Activated gamma-delta T cell treated with Interleukin-2 at 50 U/mL for 16 hours (primary cell): ENCODE measurements at regions not wholly inside any gene's neighbourhood (a gene's known extent, or its start where the extent isn't known, plus 50 kb on each side); places are given as distances from the start of the nearest gene placed in this dataset.

ENCODE experiments used
- DNase-seq: peaks from one replicate; pipeline ENCODE4 v3.0.0-alpha.2; 2020

DNA sequence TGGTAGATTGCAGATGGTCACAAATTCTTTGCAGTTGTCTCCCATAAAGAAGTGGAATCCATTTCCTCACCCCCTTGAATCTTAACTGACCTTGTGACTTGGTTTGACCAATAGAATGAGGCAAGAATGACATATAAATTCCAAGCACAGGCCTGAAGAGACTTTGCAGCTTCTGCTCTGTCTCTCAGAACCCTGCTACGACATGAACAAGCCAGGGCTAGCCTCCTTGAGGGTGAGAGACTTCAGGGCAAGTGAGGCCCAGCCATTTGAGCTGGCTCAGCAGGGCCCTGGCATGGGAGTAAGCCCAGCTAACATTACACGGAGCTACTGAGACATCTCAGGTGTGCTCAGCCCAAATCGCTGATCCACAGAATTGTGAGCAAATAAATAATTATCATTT lies 216.3 kb upstream of the MAN1A1 start:
- DNase-seq, result no peak

DNA sequence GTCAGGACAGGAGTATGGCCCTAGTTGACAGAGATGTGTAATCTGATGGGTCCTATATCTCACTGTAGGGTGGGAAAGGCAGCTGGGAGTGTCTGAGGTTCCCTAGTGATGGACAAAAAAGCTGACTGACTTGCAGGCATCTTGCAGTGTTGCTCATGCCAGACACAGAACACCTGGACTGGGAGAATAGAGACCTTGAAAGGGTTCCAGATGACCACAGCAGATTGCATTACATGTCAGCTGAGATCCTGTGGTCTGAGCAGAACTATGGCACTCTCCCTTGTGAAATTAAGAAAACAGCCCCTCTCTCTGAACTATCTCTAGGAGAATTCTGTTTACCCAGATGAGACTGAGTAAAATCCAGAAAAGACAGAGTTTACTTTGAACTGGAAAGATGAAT lies 212.6 kb upstream of the MAN1A1 start:
- DNase-seq, result no peak

DNA sequence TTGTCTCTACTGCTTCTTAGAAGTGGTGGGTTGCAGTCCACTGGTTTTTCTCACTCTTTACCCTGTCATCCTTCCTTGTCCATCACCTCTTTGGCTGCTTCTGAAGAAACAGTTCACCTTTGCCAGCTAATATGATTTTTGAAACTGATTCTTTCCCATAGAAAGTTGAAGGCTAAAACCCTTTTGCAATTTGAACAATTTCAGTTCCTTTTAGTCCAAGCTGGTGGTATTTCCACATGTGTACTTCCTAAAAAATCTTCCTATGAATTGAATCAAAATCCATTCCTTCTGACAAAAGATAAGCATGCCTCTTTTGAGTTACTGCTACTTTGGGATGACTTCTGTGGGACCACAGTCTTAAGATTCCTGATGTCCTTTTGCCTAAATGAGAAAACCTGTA lies 210.0 kb upstream of the MAN1A1 start:
- no peak for DNase-seq

GRCh38 chr6:119557239-119557638 lies 207.7 kb upstream of the MAN1A1 start:
- DNase-seq, result no peak

GRCh38 chr6:119552021-119552420 lies 202.5 kb upstream of the MAN1A1 start:
- no peak for DNase-seq

DNA sequence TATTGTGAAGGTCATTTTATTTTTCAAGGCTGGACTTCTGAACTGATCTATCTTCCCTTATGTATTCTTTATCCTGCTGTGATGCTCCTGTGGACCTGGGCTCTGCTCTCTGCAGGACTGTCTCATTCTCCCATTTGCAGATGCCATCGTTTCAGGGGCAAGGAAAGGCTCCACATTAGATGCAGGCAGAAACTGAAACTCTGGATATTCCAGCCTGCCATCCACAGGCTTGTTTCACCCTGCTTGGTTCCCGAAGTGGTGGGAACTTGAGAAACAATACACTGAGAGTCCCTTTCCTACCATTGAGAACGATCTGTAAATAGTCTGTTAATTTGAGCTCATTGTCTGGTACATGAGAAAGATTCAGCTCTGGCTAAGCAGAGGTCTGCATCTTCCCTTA lies 197.5 kb upstream of the MAN1A1 start:
- no peak for DNase-seq

DNA sequence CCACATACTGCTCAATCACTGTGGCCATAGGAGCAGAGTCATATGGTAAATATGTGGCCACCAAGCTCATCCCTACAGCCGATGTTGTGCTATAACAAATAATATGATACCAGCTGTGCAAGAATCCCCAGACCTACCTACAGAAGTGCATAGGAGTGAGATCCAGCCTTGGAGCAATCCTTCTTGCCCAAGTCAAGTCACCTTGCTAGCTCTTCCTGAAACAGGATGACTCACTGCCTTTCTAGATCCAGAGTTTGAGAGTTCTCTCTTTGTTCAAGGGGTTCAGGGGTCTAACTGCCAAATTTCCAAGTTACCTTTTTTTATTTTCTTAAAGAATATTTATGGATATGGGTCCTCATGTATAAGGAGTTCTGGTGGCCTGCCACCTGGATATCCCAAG lies 195.7 kb upstream of the MAN1A1 start:
- no peak for DNase-seq

- no peak for DNase-seq
Measured at GRCh38 chr6:119544325-119545175, 195.0 kb upstream of the MAN1A1 start.

DNA sequence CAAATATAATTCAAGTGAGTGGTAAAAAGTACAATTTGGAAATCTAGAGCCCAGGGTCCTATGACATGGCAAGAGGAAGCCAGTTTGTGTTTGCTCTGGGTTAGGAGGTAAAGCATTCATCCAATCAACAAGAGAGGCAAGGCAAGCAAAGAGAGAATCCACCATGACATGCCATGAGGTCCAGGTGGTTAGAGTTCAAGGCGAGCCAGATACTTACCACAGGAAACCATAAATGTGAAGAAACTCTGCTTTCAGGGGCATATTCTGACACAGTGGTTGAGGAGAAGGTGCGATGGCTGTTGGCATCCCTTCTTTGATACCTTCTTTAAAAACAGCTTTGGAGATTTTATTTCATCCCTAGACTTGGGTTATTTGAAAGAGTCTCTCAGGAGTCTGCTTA lies 193.8 kb upstream of the MAN1A1 start:
- no peak for DNase-seq

GRCh38 chr6:119542037-119542436 lies 192.5 kb upstream of the MAN1A1 start:
- DNase-seq, result no peak

- DNase-seq, result no peak
Measured at GRCh38 chr6:119541132-119541905, 191.8 kb upstream of the MAN1A1 start.

DNA sequence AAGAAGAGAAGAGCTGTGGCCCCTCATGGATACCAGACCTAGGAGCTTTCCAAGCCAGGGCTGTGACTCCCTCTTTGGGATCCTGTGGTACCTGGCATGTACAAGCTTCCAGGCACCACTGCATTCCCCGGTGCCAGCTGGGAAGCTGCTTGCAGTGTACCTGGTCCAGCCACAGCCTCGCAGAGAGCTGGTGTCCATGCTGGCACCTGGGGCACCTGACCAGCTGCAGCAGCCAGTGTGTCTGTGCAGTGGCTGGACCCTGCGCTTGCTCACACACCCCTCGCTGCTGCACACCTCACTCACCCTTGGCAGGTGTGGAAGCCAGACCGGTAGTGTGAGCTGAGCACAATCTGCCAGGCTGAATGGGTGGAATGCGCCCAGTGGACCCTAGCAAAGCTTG lies 190.9 kb upstream of the MAN1A1 start:
- DNase-seq, result no peak

DNA sequence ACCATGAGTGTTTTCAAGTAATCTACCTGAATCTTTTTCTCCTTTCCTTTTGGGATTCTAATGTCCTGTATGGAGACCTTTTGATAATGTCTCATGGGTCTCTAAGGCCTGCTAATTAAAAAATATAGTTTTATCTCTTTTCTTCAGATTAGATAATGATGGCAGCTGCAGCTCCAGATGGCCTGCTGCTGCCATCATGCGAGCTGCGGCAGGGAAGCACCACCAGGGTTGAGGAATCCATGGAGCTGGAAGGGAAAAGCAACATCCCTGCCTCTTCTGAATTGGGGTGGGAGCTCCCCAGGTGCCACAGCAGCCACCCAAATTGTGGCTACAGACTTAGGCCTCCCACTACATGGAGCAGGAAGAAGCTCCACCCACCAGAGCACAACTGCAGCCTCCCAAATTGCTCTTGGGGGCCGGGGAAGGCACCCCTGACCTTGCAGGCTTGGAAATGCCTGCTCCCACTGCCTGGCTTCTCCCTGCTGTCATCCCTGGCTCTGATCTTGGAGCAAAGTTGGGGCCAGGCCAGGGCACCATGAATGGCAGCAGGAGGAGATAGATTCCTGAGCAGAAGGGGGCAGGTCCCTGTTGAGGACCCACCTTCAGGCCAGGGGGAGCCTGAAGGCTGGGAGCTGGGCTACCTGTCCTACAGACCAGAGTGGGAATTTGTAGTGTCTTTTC lies 189.6 kb upstream of the MAN1A1 start:
- DNase-seq, result no peak

DNA sequence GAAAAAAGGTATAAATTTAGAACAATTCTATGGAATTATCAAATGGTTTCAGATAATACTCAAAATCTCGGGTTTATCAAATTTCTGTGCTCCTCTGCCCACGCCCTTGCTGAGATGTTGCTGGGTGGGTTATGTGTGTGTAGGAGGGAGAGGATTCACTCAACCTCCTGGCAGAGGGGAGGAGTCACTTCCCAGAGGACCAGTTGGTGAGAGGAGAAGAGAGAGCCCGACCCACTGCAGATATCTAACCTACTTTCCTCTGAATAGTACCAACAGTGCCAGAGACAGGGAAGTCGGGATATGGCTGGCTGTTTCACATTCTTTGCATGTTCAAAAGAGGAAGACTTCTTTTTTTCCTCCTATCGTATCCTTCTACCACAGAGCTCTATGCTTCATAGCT lies 187.1 kb upstream of the MAN1A1 start:
- no peak for DNase-seq

GRCh38 chr6:119535332-119535731 lies 185.8 kb upstream of the MAN1A1 start:
- no peak for DNase-seq

- DNase-seq, result no peak
Measured at GRCh38 chr6:119533603-119534279, 184.2 kb upstream of the MAN1A1 start.

- no peak for DNase-seq
Measured at GRCh38 chr6:119527231-119527578, 177.6 kb upstream of the MAN1A1 start.

DNA sequence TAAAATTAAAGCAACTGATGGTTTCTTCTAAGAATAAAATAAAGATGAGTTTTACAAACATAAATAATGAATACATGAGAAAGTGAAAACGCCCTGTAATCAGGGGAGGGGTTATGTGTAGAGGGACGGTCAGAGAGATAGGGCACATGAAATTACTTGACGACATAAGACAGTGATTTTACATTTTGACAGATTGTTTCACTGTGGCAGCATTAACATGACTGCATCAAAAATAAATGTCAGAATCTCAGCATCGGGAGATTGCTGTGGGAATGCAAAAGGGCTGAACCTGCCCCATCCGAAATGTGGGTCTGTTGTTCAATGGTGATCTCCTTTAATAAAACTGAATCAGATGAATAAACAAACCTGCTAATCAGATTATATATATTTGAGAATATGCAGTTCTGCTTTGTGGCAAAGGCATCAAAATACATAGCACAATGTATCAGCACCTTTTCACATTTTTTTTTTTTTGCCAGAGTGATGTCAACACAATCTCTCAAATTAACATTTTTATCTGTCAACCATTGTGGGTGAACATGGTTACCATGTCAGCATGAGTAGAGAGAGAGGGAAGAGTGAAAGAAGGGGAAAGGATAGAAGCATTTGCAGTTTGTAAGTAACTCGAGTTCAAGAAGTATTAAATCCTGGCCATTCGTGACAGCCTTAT lies 177.1 kb upstream of the MAN1A1 start:
- no peak for DNase-seq

- DNase-seq, result no peak
Measured at GRCh38 chr6:119524410-119524809, 174.8 kb upstream of the MAN1A1 start.

- DNase-seq, result no peak
Measured at GRCh38 chr6:119523556-119523955, 174.0 kb upstream of the MAN1A1 start.

- DNase-seq, result no peak
Measured at GRCh38 chr6:119521251-119521650, 171.7 kb upstream of the MAN1A1 start.

DNA sequence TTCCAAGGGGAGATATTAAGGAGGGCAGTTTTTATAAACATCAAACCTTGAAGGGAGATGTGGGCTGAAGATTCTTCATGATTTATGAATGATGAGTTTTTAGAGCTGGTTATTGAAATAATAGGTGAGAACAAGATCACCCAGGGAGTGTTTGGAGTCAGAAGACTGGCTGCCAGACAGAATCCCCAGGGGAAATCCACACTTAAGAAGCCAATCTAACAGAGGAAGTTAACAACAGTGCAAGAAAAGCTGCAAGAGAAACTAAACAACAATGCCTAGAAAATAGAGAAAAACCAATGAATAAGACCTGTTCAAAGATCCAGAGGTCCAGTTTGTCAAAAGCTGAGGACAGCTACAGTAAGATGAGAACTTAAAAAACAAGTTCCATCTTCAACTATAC lies 167.9 kb upstream of the MAN1A1 start:
- no peak for DNase-seq

- DNase-seq, result no peak
Measured at GRCh38 chr6:119514345-119514744, 164.8 kb upstream of the MAN1A1 start.
